Sciatic nerve (tissue), 2 donors: ENCODE measurements at regions not wholly inside any gene's neighbourhood (a gene's known extent, or its start where the extent isn't known, plus 50 kb on each side); places are given as distances from the start of the nearest gene placed in this dataset.

Experiments used
- ATAC-seq: fragments of 200-7000 bp; cut with Tn5 transposase; one replicate; pipeline ENCODE4 v1.9.1; 2020; ENCODE audit warnings: mild to moderate bottlenecking, moderate library complexity
- DNase-seq: peaks from one replicate; pipeline ENCODE4 v3.0.0-alpha.2; 2020; ENCODE audit warnings: low spot score
- intact Hi-C: fragments of 100-400 bp; cut with DNase I; formaldehyde crosslinking; loops from one replicate; pipeline ENCODE4 v1.14.2; 2022
- donor health status: DM: no; HTN: no; CAD: no.
- donor health status: DM: no; HTN: no; CAD: no.

DNA sequence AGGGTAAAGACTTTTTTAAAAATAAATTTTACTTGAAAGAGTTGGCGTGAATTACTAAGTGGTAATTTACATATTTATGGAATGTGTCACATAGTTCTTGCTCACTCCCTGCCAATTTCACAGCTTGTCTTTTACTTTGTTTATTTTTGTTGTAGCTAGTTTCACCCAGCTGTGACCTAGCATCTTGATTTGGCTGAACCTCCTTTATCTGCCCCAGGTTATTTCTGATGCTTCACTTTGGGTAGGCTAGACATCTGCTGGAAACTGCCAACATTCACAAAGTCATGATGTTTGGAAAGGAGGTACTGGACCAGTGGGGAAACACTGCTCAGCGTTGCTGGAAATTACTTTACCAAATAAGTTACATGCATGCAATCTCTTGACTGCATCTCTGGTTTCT, 1676.0 kb upstream of the RAG2 start:
- intact Hi-C loops = no loop called here
- DNase-seq = no peak
- ATAC-seq = no peak

DNA sequence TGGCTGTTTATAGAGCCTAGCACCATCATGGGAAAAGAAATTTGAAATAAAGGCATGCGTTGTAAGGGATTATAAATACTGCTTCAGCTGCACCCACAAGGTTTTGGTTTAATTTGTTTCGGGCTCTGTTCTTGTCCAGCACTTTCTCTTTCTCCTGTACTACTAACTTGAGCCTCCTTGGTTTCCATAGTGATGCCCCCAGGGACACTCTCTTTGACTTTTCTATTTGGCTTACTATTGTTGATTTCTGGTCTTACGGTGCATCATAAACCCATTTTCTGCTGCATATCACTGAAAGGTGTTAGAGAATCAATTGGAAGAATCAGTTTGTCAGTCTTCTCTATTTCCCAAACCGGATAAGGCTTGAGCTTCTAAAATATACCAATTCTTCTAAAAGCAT, 1674.3 kb upstream of the RAG2 start:
- intact Hi-C loops = no loop called here
- ATAC-seq = peak; percentile 20
- DNase-seq = no peak

GRCh38 chr11:38266691-38267090, 1668.7 kb upstream of the RAG2 start:
- intact Hi-C loops = no loop called here
- no peak for DNase-seq
- ATAC-seq = no peak

DNA sequence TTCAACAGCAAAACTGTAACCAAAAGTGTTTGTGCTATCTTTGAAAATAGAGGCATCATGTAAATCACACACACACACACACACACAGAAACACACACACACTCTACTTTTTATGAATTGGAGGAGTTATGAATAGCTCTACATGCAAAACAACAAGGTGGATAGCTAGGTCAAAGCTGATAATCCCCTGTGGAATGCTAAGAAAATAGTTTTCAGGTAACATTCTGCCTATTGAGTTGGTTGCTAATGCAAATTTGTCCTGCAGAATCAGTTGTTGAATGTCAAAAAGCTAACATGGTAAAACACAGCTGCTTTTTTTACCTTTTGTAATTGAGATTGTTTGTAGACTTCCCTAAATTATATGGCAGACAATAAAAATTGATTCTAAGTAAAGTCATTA, 1658.4 kb upstream of the RAG2 start:
- intact Hi-C loops = no loop called here
- ATAC-seq (no peak), DNase-seq (no peak)

DNA sequence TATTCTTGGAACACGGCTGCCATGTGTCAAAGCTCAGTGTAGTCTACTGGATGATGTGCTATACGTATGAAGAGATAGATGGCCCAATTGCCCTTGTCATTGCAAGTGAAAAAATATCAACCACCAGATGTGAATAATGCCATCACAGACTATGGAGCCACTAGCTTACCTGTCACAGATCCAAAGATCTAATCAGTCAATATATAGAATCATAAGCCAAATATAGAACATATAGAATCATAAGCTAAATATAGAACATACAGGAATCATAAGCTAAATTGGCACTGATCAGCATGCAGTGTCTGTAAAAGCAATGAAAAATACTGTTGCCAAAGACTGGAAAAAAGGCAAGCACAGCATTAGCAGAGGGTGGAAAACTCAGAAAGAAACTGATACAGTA, 1656.9 kb upstream of the RAG2 start:
- ATAC-seq (no peak), DNase-seq (no peak)
- intact Hi-C loops = no loop called here

DNA sequence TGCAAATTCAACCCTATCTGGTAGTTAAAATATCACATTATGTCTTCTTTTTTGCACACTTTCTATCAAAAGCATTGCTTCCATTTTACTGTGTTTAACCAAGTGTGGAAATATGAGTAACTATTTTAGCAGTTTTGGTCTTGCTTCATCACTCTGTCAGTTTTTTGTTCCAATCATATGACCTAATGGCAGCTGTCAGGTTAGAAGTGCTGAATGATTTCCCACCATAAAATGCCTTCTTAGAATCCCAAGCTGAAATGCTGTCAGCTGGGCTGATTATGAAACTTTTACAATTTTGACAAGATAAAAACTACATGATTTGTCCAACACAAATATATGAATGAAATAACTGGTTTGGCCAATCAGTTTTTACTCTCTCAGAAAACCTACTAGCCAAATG, 1654.6 kb upstream of the RAG2 start:
- intact Hi-C loops = no loop called here
- DNase-seq (no peak), ATAC-seq (no peak)

DNA sequence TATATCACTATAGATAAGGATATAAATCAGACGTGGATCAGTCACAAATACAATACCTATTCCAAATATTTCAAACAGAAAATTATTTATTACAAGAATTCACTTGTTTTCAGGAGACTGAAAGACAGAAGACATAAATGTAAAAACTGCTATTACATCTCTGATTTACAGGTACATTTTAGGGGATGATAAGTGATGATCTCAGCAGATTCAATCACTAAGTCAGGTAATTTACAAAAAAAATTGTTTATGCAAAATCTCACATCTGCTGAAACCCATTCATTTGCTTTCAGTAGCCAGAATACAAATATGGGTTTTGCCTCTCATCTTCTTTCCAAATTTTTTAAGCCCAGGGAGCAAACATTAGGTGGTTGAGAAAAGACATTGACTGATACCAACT, 1648.4 kb upstream of the RAG2 start:
- no peak for DNase-seq
- intact Hi-C loops = no loop called here
- no peak for ATAC-seq

- DNase-seq (no peak), ATAC-seq (no peak)
- intact Hi-C loops = no loop called here
Observed at GRCh38 chr11:38226684-38227083, 1628.6 kb upstream of the RAG2 start.

DNA sequence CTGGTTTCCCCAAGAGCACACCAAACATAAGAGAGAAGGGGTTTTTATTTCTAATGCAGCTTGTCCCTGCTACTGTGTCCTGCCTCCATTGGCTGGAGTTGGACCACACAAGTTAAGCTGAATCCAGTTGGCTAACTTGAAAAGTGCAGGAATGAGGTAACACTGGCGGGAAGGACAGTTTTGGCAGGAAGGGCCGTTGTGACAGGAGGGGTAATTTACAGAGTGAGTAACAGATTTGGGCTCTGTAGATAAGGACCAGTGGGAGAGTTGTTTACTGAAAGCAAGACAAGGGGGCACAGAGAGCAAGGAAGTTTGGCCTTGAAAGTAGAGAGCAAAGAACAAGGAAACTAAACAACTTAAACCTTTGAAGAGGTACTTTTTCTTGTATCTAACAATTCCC, 1623.3 kb upstream of the RAG2 start:
- intact Hi-C loops = no loop called here
- ATAC-seq = no peak
- DNase-seq = no peak

GRCh38 chr11:38219636-38220035, 1621.6 kb upstream of the RAG2 start:
- DNase-seq (no peak), ATAC-seq (no peak)
- intact Hi-C loops = no loop called here

GRCh38 chr11:38208951-38209350, 1610.9 kb upstream of the RAG2 start:
- intact Hi-C loops = no loop called here
- ATAC-seq = no peak
- no peak for DNase-seq

DNA sequence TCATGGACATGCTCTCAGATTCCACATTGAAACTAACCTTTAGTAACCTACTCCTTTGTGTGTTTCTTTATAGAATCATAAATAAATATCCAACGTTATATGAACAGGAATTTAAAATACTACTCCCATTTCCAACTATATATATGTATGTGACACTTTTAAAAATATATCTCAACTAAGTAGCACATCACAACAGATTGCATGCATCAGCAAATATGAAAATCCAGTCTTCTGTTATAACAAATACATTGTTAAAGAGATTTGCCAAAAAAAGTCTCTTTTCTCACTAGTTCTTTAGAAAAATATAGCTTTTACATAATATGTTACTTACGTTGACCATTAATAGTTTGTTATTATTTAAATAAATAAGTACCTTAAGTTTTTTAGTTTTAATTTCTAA, 1608.6 kb upstream of the RAG2 start:
- DNase-seq (no peak), ATAC-seq (no peak)
- intact Hi-C loops = no loop called here

GRCh38 chr11:38191101-38191500, 1593.1 kb upstream of the RAG2 start:
- ATAC-seq (no peak), DNase-seq (no peak)
- intact Hi-C loops = no loop called here

DNA sequence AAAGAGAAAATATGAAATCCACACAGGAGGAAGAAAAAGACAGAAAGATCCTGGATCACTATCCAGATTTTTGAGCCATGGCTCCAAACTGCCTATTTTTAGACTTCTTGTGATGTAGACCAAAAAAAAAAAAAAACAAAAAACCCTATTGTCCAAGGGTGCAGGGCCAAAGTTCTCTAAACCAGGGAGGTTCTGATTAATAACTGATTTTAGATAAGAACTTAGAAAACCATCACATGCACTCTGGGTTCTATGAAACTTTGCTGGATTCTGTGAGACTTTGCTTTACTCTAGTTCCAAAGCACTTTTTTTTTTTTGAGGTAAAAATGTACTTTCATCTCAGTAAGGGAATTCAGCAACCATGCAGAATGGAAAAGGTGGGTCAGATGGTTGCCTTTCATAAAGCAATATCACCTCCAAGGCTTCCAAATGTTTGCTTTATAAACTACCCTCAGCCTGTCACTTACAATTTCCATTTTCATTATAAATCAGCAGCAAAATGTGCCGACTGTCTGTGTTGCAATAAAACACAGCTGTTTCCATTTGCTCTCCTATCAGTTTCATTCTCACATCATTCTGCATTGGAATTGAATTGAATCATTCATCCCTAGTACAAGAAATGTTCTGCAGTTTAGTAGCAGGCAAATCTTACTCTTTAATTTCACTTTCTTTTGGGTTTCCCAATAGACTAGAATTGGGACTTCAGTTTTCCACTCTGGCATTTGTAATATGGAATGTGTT, 1584.3 kb upstream of the RAG2 start:
- intact Hi-C loops = no loop called here
- ATAC-seq = peak; percentile 53
- DNase-seq = no peak

- intact Hi-C loops = no loop called here
- no peak for DNase-seq
Observed at GRCh38 chr11:38176686-38177322, 1578.8 kb upstream of the RAG2 start.

GRCh38 chr11:38173676-38174075, 1575.6 kb upstream of the RAG2 start:
- intact Hi-C loops = no loop called here
- ATAC-seq (no peak), DNase-seq (no peak)

More at GRCh38 chr11:38176686-38177322, 1578.8 kb upstream of the RAG2 start:
- no peak for ATAC-seq

- no peak for DNase-seq
- no peak for ATAC-seq
- intact Hi-C loops = no loop called here
Observed at GRCh38 chr11:38169286-38169685, 1571.2 kb upstream of the RAG2 start.

- ATAC-seq (no peak), DNase-seq (no peak)
- intact Hi-C loops = no loop called here
Observed at GRCh38 chr11:38163526-38163925, 1565.5 kb upstream of the RAG2 start.

DNA sequence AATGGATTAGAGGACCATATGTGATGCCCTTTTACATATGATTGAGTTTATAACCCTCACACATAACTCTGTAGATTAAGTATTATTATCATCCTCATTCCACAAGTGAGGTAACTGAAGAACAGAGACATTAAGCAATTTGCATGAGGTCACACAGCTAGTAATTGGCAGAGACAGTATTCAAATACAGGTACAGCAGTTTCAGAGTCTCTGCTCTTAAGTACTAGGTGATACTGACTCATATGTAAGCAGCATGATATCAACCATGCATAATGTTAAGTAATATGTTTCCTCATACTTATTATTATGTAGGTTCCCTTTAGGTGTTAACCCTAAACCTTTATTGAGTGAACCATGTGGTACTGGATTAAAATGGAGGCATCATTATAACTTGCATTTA, 1562.4 kb upstream of the RAG2 start:
- DNase-seq (no peak), ATAC-seq (no peak)
- intact Hi-C loops = no loop called here

DNA sequence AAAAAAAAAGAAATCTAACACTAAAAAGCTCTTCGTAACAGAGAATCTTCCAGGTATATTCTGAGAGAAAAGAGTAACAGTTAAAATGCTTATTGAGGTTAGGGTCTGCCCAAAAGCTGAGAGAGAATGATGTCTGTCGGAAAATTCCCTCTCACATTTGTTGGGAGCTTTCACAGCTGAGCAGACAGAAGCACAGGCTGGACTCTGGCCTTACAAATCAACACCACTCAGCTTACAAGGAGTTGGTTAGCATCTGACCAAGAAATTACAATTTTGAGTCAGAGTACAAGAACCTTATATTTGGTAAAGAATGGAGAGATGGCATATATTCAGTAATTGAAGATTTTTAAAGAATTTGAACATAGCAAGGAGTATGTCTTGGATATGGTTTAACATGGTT, 1561.0 kb upstream of the RAG2 start:
- DNase-seq (no peak), ATAC-seq (no peak)
- intact Hi-C loops = no loop called here

GRCh38 chr11:38156495-38157146, 1558.6 kb upstream of the RAG2 start:
- ATAC-seq (no peak), DNase-seq (no peak)
- intact Hi-C loops = no loop called here
